GM21367 (cell line): ENCODE measurements at regions not wholly inside any gene's neighbourhood (a gene's known extent, or its start where the extent isn't known, plus 50 kb on each side); places are given as distances from the start of the nearest gene placed in this dataset.
"Not testable (repeated sequence)": the region's sequence is repeated elsewhere in the genome, so short reads cannot be mapped to it uniquely, and the experiment has no call there.

Experiments used
- ATAC-seq: cut with Tn5 transposase; IDR thresholded peaks from one replicate; pipeline ENCODE4 v1.9.1; 2021; ENCODE audit not compliant: unreplicated experiment

DNA sequence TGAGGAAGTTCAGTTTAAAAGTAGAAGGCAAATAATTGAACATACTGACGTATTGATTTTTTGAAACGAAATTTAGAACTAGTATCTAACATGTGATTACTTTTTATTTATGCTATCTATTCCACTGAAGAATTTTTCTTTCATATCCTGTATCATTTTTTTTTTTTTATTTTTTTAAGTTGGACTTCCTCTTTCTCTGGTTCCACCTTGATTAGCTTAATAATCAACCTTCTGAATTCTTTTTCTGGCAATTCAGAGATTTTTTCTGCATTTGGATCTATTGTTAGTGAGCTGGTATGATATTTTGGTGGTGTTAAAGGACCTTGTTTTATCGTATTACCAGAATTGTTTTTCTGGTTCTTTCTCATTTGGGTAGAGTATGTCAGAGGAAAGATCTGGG is 411.2 kb downstream of the SOX11 start:
- ATAC-seq, result no peak

DNA sequence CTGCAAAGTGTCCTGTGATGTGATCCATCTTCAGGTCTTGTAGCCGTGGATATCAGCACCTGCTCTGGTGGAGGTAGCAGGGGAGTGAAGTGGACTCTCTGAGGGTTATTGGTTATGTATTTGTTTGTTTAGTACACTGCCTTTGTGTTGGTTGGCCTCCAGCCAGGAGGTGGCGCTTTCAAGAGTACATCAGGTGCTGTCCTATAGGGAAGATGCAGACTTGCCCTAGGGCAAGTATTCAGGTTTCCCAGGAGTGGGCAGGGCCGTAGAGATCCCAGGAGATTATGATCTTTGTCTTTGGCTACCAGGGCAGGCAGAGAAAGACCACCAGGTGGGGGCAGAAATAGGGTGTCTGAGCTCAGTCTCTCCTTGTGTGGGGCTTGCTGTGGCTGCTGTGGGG is 411.8 kb downstream of the SOX11 start:
- ATAC-seq, result no peak

- ATAC-seq, result no peak
These were observed 415.1 kb downstream of the SOX11 start for GRCh38 chr2:6107290-6107689.

DNA sequence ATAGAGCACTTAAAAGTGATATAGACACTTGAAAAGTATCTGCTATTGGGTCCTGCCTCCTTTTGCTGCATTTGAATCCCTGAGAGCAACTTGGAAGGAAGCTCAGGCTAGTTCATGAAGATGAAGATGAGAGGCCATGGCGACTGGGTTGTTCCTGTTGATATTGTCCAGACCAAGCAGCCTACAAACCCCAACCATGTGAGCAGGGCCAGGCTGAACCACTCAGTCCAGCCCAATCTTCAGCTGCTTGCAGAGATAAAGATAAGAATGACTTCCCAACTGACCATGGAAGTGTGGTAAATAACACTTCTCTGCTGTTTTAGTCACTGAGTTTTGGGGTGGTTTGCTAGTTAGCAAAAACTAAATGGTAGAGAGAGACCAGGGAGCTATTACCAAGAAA is 417.6 kb downstream of the SOX11 start:
- no peak for ATAC-seq

DNA sequence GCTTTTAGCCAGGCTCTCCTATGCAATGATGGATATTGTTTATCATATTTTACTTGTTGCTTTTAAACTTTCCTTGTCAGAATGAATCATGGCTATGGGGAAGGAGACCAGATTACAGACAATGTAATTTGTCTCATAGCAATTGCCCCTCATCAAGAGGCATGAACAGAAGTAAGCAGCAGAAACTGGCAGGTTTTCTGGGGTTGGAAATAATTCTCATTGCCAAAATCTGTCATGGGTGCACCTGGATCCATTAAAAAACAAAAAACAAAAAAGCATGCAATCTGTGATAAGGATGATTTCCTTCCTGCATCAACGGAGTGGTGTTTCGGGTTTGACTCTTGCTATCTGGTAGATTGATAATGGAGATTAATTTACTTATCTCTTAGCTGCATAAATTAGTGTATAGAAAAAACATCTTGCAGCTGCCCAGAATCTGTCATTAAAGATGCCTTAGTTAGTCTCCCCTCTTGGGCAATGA is 419.6 kb downstream of the SOX11 start:
- no peak for ATAC-seq

GRCh38 chr2:6113786-6114185 is 421.6 kb downstream of the SOX11 start:
- no peak for ATAC-seq

DNA sequence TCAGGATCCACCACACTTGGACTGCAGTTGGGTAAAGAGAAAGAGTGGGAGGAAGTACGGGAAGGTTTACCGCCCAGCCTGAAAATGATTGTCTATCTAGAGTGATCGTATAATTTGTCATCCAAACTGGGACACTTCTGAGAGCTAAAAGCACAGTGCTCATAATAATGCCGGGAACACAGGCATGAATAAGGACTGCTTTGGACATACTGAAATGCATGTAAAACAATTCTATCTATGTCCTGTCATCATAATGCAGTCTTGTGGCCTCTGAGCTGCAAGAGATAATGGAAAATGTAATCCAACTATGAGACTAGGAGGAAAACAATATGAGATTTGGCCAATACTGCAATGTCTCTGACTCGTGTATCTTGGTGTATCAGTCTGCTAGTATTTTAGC is 435.5 kb downstream of the SOX11 start:
- no peak for ATAC-seq

- ATAC-seq, result no peak
These were observed 447.0 kb downstream of the SOX11 start for GRCh38 chr2:6139142-6139541.

GRCh38 chr2:6139916-6140315 is 447.7 kb downstream of the SOX11 start:
- no peak for ATAC-seq

DNA sequence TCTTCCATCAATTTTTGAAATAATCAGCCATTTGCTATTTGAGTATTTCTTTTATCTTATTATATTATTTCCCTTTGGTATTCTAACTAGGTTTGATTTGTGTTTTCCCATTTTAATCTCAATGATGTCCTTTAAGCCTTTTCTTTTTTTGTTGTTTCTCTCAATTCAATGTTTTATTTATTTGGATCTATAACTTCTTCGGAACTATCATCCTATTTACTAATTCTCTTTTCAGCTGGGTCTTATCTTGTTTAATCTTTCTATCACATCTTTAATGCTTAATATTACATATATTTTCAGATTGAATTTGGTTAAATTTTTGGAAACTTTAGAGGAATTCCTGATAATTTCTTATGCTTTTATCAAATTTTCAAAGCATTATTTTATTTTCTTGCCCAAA is 448.3 kb downstream of the SOX11 start:
- no peak for ATAC-seq

DNA sequence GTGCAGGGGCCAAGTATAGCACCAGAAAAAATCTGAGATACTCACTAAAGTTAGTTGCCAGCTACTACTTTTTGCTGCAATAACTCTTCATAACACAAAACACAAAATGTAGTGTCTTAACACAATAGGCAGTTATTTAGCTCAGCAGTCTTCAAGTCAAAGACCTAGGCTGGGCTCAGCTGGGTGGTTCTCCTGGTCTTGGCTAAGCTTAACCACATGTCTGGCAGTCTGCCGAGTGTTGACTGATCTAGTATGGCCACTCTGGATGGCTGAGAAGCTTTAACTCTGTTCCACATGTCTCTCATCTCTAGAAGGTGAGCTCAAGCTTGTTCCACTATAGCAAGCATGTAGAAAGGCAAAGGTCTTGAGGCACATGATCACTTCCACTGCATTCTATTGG is 451.6 kb downstream of the SOX11 start:
- ATAC-seq, result no peak

- ATAC-seq, result not testable (repeated sequence)
These were observed 455.0 kb downstream of the SOX11 start for GRCh38 chr2:6147215-6147614.

DNA sequence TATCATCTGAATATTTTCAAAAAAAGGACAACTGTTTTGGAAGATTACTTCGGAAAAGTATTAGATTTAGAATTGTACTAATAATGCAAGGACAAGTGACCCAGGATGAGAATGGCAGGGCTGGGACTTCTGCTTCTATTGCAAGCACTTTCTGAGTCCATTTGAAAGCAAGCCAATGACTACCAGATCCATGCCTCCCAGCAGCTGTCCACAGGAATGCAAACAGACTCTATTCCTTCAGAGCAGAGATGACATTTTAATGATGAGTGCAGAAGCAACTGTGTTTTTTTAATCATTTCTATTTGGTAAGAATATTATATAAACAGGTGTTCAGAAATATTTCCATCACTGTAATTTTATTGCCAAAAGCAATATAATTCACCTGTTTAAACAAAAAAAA is 456.7 kb downstream of the SOX11 start:
- no peak for ATAC-seq

GRCh38 chr2:6159606-6160005 is 467.4 kb downstream of the SOX11 start:
- ATAC-seq, result no peak

- ATAC-seq, result no peak
These were observed 471.7 kb downstream of the SOX11 start for GRCh38 chr2:6163932-6164331.

GRCh38 chr2:6164986-6165747 is 473.0 kb downstream of the SOX11 start:
- ATAC-seq, result no peak

GRCh38 chr2:6167592-6168138 is 475.5 kb downstream of the SOX11 start:
- ATAC-seq, result no peak

DNA sequence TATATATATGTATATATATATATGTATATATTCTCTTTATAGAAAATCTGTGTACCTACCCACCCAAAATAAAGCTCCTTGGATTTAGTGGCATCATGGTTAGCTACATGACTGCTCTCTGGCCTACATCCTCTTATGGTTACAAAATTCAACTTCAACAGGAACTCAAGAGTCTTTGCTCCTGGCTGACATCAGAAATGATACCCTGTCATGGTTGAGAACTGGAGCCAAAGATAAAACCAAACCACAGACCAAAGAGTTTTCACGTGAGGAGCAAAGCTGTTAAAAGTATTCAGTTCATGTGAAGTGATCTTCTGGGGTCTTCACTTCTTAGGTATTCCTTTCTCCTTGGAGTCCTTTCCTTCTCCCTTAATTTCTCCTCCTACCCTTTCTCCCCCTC is 476.3 kb downstream of the SOX11 start:
- ATAC-seq, result peak; percentile 57

DNA sequence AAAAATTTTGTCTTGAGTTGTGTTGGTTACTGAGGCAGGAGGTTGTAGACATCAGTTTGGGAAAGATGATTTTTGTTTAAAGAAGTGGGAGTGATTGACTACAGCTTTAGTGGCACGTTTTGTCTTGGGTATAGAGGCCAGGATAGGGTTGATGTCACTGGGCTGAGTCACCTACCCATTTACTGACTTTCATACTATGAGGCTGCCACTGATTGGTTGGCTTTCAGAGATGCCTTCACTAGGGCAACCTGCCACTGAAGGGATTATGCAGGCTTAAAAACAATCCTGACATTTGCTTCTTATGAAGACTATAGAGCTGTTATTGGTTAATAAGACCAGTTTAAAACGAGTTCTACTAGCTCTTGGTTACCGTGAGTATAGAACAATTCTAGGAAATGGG is 479.1 kb downstream of the SOX11 start:
- ATAC-seq, result no peak

DNA sequence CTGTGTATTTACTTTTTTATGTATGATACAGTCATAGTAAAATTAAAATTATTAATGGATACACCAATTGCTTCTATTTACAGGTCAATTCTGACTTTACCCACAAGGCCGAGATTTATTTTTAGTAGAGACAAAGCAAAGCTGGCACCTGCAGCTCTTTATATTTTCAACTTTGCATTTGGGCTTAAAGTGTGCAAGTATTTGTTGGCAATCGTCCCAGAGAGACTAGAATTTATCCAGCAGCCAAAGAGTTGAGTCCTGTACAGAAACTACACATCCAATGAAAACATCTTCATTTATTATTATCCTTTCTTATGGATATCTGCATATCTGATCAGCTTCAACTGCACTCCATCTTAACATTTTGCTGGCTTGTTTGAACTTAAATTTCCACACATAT is 485.6 kb downstream of the SOX11 start:
- ATAC-seq, result no peak

GRCh38 chr2:6181525-6181924 is 489.3 kb downstream of the SOX11 start:
- ATAC-seq, result no peak

DNA sequence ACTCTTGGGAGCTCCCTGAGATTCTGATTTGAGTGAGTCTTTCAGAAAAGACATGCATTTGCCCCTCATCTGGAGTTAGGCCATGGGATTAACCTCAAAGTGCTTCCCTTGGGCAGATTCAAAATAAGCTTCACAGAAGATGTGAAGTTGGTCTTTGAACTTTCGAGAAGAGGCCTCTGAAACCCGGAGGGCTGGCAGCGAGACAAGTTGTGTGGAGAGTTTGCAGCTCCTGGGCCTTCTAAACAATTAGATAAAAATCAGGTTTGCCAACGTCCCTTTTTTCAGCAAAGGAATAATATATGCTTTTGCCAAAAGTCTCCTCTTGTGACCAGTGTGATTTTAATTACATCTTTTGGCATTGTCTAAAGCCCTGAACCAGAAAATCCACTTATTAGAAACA is 489.7 kb downstream of the SOX11 start:
- no peak for ATAC-seq

- no peak for ATAC-seq
These were observed 491.0 kb downstream of the SOX11 start for GRCh38 chr2:6183226-6183625.
